ENCODE measurements at regions not wholly inside any gene's neighbourhood (a gene's known extent, or its start where the extent isn't known, plus 50 kb on each side); places are given as distances from the start of the nearest gene placed in this dataset.

- Mint-ChIP-seq H3K27me3 (ENCODE audit: low read depth) (no peaks in the 10 kb centered on the region), H3K27ac (no peak overlapping the region), H3K4me1 (ENCODE audit: low read depth) (no peaks in the 10 kb centered on the region), H3K9me3 (no peaks in the 10 kb centered on the region), H3K4me3 (no peak overlapping the region), H3K36me3 (ENCODE audit: low read depth) (no peaks in the 10 kb centered on the region)
Measured at GRCh38 chr10:131418681-131419080, 107.2 kb upstream of the TCERG1L start.

- no peaks in the 10 kb centered on the region for H3K36me3 Mint-ChIP-seq (ENCODE audit: low read depth)
- no peaks in the 10 kb centered on the region for H3K27me3 Mint-ChIP-seq (ENCODE audit: low read depth)
- H3K4me3 Mint-ChIP-seq = no peak overlapping the region
- H3K4me1 Mint-ChIP-seq (ENCODE audit: low read depth) = no peaks in the 10 kb centered on the region
- H3K9me3 Mint-ChIP-seq = no peaks in the 10 kb centered on the region
- no peak overlapping the region for H3K27ac Mint-ChIP-seq
Measured at GRCh38 chr10:131419797-131420196, 108.3 kb upstream of the TCERG1L start.

GRCh38 chr10:131420867-131421266 is 109.3 kb upstream of the TCERG1L start:
- Mint-ChIP-seq H3K27me3 (ENCODE audit: low read depth) (no peaks in the 10 kb centered on the region), H3K9me3 (no peaks in the 10 kb centered on the region), H3K4me1 (ENCODE audit: low read depth) (no peaks in the 10 kb centered on the region), H3K36me3 (ENCODE audit: low read depth) (no peaks in the 10 kb centered on the region), H3K27ac (no peak overlapping the region), H3K4me3 (no peak overlapping the region)

- H3K9me3 Mint-ChIP-seq = no peaks in the 10 kb centered on the region
- no peak overlapping the region for H3K4me3 Mint-ChIP-seq
Measured at GRCh38 chr10:131421381-131421780, 109.9 kb upstream of the TCERG1L start.

GRCh38 chr10:131422731-131423130 is 111.2 kb upstream of the TCERG1L start:
- no peaks in the 10 kb centered on the region for H3K27me3 Mint-ChIP-seq (ENCODE audit: low read depth)
- H3K27ac Mint-ChIP-seq = no peak overlapping the region
- H3K4me1 Mint-ChIP-seq (ENCODE audit: low read depth) = no peaks in the 10 kb centered on the region
- no peaks in the 10 kb centered on the region for H3K9me3 Mint-ChIP-seq
- H3K36me3 Mint-ChIP-seq (ENCODE audit: low read depth) = no peaks in the 10 kb centered on the region
- no peak overlapping the region for H3K4me3 Mint-ChIP-seq

More at GRCh38 chr10:131421381-131421780, 109.9 kb upstream of the TCERG1L start:
- H3K36me3 Mint-ChIP-seq (ENCODE audit: low read depth) = no peaks in the 10 kb centered on the region
- H3K4me1 Mint-ChIP-seq (ENCODE audit: low read depth) = no peaks in the 10 kb centered on the region
- no peak overlapping the region for H3K27ac Mint-ChIP-seq
- no peaks in the 10 kb centered on the region for H3K27me3 Mint-ChIP-seq (ENCODE audit: low read depth)

- H3K4me1 Mint-ChIP-seq (ENCODE audit: low read depth) = no peaks in the 10 kb centered on the region
- no peaks in the 10 kb centered on the region for H3K27me3 Mint-ChIP-seq (ENCODE audit: low read depth)
Measured at GRCh38 chr10:131424053-131424452, 112.5 kb upstream of the TCERG1L start.

GRCh38 chr10:131424836-131425491 is 113.4 kb upstream of the TCERG1L start:
- Mint-ChIP-seq H3K27ac (no peak overlapping the region), H3K36me3 (ENCODE audit: low read depth) (no peaks in the 10 kb centered on the region), H3K9me3 (no peaks in the 10 kb centered on the region), H3K4me1 (ENCODE audit: low read depth) (no peaks in the 10 kb centered on the region), H3K4me3 (no peak overlapping the region), H3K27me3 (ENCODE audit: low read depth) (no peaks in the 10 kb centered on the region)

More at GRCh38 chr10:131424053-131424452, 112.5 kb upstream of the TCERG1L start:
- H3K4me3 Mint-ChIP-seq = no peak overlapping the region
- no peaks in the 10 kb centered on the region for H3K36me3 Mint-ChIP-seq (ENCODE audit: low read depth)
- no peak overlapping the region for H3K27ac Mint-ChIP-seq
- H3K9me3 Mint-ChIP-seq = no peaks in the 10 kb centered on the region

- Mint-ChIP-seq H3K27ac (no peak overlapping the region), H3K4me1 (ENCODE audit: low read depth) (no peaks in the 10 kb centered on the region), H3K27me3 (ENCODE audit: low read depth) (no peaks in the 10 kb centered on the region), H3K9me3 (no peaks in the 10 kb centered on the region), H3K36me3 (ENCODE audit: low read depth) (no peaks in the 10 kb centered on the region), H3K4me3 (no peak overlapping the region)
Measured at GRCh38 chr10:131425752-131426533, 114.4 kb upstream of the TCERG1L start.

- Mint-ChIP-seq H3K4me1 (ENCODE audit: low read depth) (no peaks in the 10 kb centered on the region), H3K36me3 (ENCODE audit: low read depth) (no peaks in the 10 kb centered on the region), H3K27me3 (ENCODE audit: low read depth) (no peaks in the 10 kb centered on the region), H3K27ac (no peak overlapping the region), H3K4me3 (no peak overlapping the region), H3K9me3 (no peaks in the 10 kb centered on the region)
Measured at GRCh38 chr10:131426534-131426898, 115.0 kb upstream of the TCERG1L start.

GRCh38 chr10:131427281-131427680 is 115.8 kb upstream of the TCERG1L start:
- Mint-ChIP-seq H3K4me3 (no peak overlapping the region), H3K36me3 (ENCODE audit: low read depth) (no peaks in the 10 kb centered on the region), H3K4me1 (ENCODE audit: low read depth) (no peaks in the 10 kb centered on the region), H3K27me3 (ENCODE audit: low read depth) (no peaks in the 10 kb centered on the region), H3K27ac (no peak overlapping the region), H3K9me3 (no peaks in the 10 kb centered on the region)

- no peak overlapping the region for H3K27ac Mint-ChIP-seq
- no peaks in the 10 kb centered on the region for H3K36me3 Mint-ChIP-seq (ENCODE audit: low read depth)
- H3K4me1 Mint-ChIP-seq (ENCODE audit: low read depth) = no peaks in the 10 kb centered on the region
- H3K9me3 Mint-ChIP-seq = no peaks in the 10 kb centered on the region
- H3K27me3 Mint-ChIP-seq (ENCODE audit: low read depth) = no peaks in the 10 kb centered on the region
- H3K4me3 Mint-ChIP-seq = no peak overlapping the region
Measured at GRCh38 chr10:131427901-131428300, 116.4 kb upstream of the TCERG1L start.

GRCh38 chr10:131429141-131429540 is 117.6 kb upstream of the TCERG1L start:
- H3K4me1 Mint-ChIP-seq (ENCODE audit: low read depth) = no peaks in the 10 kb centered on the region
- H3K27me3 Mint-ChIP-seq (ENCODE audit: low read depth) = no peaks in the 10 kb centered on the region
- H3K4me3 Mint-ChIP-seq = no peak overlapping the region
- H3K9me3 Mint-ChIP-seq = no peaks in the 10 kb centered on the region
- no peaks in the 10 kb centered on the region for H3K36me3 Mint-ChIP-seq (ENCODE audit: low read depth)
- no peak overlapping the region for H3K27ac Mint-ChIP-seq

GRCh38 chr10:131429942-131430341 is 118.4 kb upstream of the TCERG1L start:
- H3K4me1 Mint-ChIP-seq (ENCODE audit: low read depth) = no peaks in the 10 kb centered on the region

GRCh38 chr10:131430716-131431412 is 119.3 kb upstream of the TCERG1L start:
- H3K27me3 Mint-ChIP-seq (ENCODE audit: low read depth) = no peaks in the 10 kb centered on the region
- H3K4me3 Mint-ChIP-seq = no peak overlapping the region
- H3K4me1 Mint-ChIP-seq (ENCODE audit: low read depth) = no peaks in the 10 kb centered on the region
- H3K27ac Mint-ChIP-seq = no peak overlapping the region
- no peaks in the 10 kb centered on the region for H3K36me3 Mint-ChIP-seq (ENCODE audit: low read depth)
- no peaks in the 10 kb centered on the region for H3K9me3 Mint-ChIP-seq

More at GRCh38 chr10:131429942-131430341, 118.4 kb upstream of the TCERG1L start:
- no peak overlapping the region for H3K4me3 Mint-ChIP-seq
- no peaks in the 10 kb centered on the region for H3K9me3 Mint-ChIP-seq
- H3K36me3 Mint-ChIP-seq (ENCODE audit: low read depth) = no peaks in the 10 kb centered on the region
- no peak overlapping the region for H3K27ac Mint-ChIP-seq
- no peaks in the 10 kb centered on the region for H3K27me3 Mint-ChIP-seq (ENCODE audit: low read depth)

GRCh38 chr10:131431533-131431932 is 120.0 kb upstream of the TCERG1L start:
- H3K4me1 Mint-ChIP-seq (ENCODE audit: low read depth) = no peaks in the 10 kb centered on the region
- no peaks in the 10 kb centered on the region for H3K27me3 Mint-ChIP-seq (ENCODE audit: low read depth)
- H3K4me3 Mint-ChIP-seq = no peak overlapping the region
- H3K27ac Mint-ChIP-seq = no peak overlapping the region
- H3K36me3 Mint-ChIP-seq (ENCODE audit: low read depth) = no peaks in the 10 kb centered on the region
- no peaks in the 10 kb centered on the region for H3K9me3 Mint-ChIP-seq
